H1 (cell line): ENCODE measurements at regions not wholly inside any gene's neighbourhood (a gene's known extent, or its start where the extent isn't known, plus 50 kb on each side); places are given as distances from the start of the nearest gene placed in this dataset.

Source experiments
- GABPA ChIP-seq: IDR thresholded peaks from 2 replicates; pipeline ENCODE4 v1.6.1; 2011; ENCODE audit warnings: mild to moderate bottlenecking, low read length, moderate library complexity, borderline replicate concordance; ENCODE audit not compliant: insufficient read depth
- RNF2 ChIP-seq: fragments of 200-900, 300-1000 bp; sonication (generic); IDR thresholded peaks from 2 replicates; pipeline ENCODE4 v1.7.1; 2016; ENCODE audit warnings: borderline replicate concordance, low read depth, mild to moderate bottlenecking, antibody characterized with exemption, low read length; ENCODE audit not compliant: poor library complexity, severe bottlenecking; ENCODE audit errors: missing control alignments

- TF ChIP-seq RNF2 (no peak), GABPA (no peak)
- TF ChIP-seq, all 59 proteins: peak for 0
Observed at GRCh38 chr1:199741586-199741985, 285.9 kb upstream of the NR5A2 start (continued).
